AG08396 (cell line): ENCODE measurements at regions not wholly inside any gene's neighbourhood (a gene's known extent, or its start where the extent isn't known, plus 50 kb on each side); places are given as distances from the start of the nearest gene placed in this dataset.

ENCODE experiments used
- DNase-seq: peaks from one replicate; pipeline ENCODE4 v3.0.0; 2012; ENCODE audit warnings: low spot score, mixed read lengths

- DNase-seq: no peak
Observed at GRCh38 chr3:6779140-6779539, 81.8 kb upstream of the GRM7 start.

GRCh38 chr3:6781092-6781491 is 79.8 kb upstream of the GRM7 start:
- DNase-seq: no peak

GRCh38 chr3:6785726-6786125 is 75.2 kb upstream of the GRM7 start:
- no peak for DNase-seq

GRCh38 chr3:6791161-6791560 is 69.8 kb upstream of the GRM7 start:
- DNase-seq: no peak

- DNase-seq: peak; percentile 8
Observed at GRCh38 chr3:6799264-6799915, 61.5 kb upstream of the GRM7 start.

- no peak for DNase-seq
Observed at GRCh38 chr3:6803619-6804018, 57.3 kb upstream of the GRM7 start.

- DNase-seq: no peak
Observed at GRCh38 chr3:6805236-6805635, 55.7 kb upstream of the GRM7 start.

- no peak for DNase-seq
Observed at GRCh38 chr3:6806991-6807390, 53.9 kb upstream of the GRM7 start.

GRCh38 chr3:6807967-6808588 is 52.8 kb upstream of the GRM7 start:
- DNase-seq: no peak

GRCh38 chr3:6809349-6809748 is 51.6 kb upstream of the GRM7 start:
- DNase-seq: no peak
